ENCODE measurements at regions not wholly inside any gene's neighbourhood (a gene's known extent, or its start where the extent isn't known, plus 50 kb on each side); places are given as distances from the start of the nearest gene placed in this dataset.

- no peak for DNase-seq
- POLR2A ChIA-PET: no interaction called here
- 28% methylated on average over 5 of the region's 5 CpGs for WGBS (ENCODE audit: low lambda C conversion rate)
These were observed 222.0 kb downstream of the SH2D4B start for GRCh38 chr10:80759693-80760092.

More at GRCh38 chr10:80759693-80760092, 222.0 kb downstream of the SH2D4B start:
- H2AFZ ChIP-seq (ENCODE audit: low read depth): no peak overlapping the region
- H3K27me3 ChIP-seq (ENCODE audit: insufficient read depth): no peaks in the 10 kb centered on the region
- no peaks in the 10 kb centered on the region for H4K20me1 ChIP-seq (ENCODE audit: insufficient read depth)
- no peak overlapping the region for H3K27ac ChIP-seq (ENCODE audit: low read depth in 2 of 2, low read length in 1 of 2)
- H3K4me3 ChIP-seq (ENCODE audit: low read depth in 2 of 2, low read length in 1 of 2): no peak overlapping the region
- TF ChIP-seq MXI1 (IDR thresholded peaks at IDR 0.05; ENCODE audit: low read depth, low read length): no peak
- no peak for TF ChIP-seq CTCF (IDR thresholded peaks at IDR 0.05)
- no peak for TF ChIP-seq MAX (IDR thresholded peaks at IDR 0.05; ENCODE audit: low read depth)
- no peak for TF ChIP-seq FOXJ3 (CRISPR knock-in tag; IDR thresholded peaks at IDR 0.05)
- TF ChIP-seq RFX5 (IDR thresholded peaks at IDR 0.05; ENCODE audit: low read length): no peak
- TF ChIP-seq TEAD4 (IDR thresholded peaks at IDR 0.05; ENCODE audit: borderline replicate concordance, insufficient read depth): no peak
- no peak for TF ChIP-seq GABPA (IDR thresholded peaks at IDR 0.05; ENCODE audit: low read depth)
- TF ChIP-seq SMC3 (IDR thresholded peaks at IDR 0.05; ENCODE audit: low read depth, low read length): no peak
- no peak for TF ChIP-seq EZH2phosphoT487 (IDR thresholded peaks at IDR 0.05; ENCODE audit: borderline replicate concordance, low read depth)
- no peak for TF ChIP-seq RXRA (IDR thresholded peaks at IDR 0.05; ENCODE audit: borderline replicate concordance, low read depth)
- no peak for TF ChIP-seq CHD2 (IDR thresholded peaks at IDR 0.05; ENCODE audit: low read length, partially characterized antibody)
- no peak for TF ChIP-seq POLR2AphosphoS5 (IDR thresholded peaks at IDR 0.05; ENCODE audit: low read depth, low read length)
- no peak for TF ChIP-seq REST (IDR thresholded peaks at IDR 0.05; ENCODE audit: low read depth, low read length)
- no peak for TF ChIP-seq RAD21 (IDR thresholded peaks at IDR 0.05; ENCODE audit: low read length)
- TF ChIP-seq FOSL2 (IDR thresholded peaks at IDR 0.05; ENCODE audit: borderline replicate concordance, low read depth): no peak
- TF ChIP-seq NRF1 (IDR thresholded peaks at IDR 0.05; ENCODE audit: low read depth, low read length): no peak
- TF ChIP-seq NFIC (IDR thresholded peaks at IDR 0.05; ENCODE audit: borderline replicate concordance): no peak
- no peak for TF ChIP-seq JUND (IDR thresholded peaks at IDR 0.05)
- H3K4me2 ChIP-seq: no peak overlapping the region
- no peaks in the 10 kb centered on the region for H3K4me1 ChIP-seq (ENCODE audit: control insufficient read depth in 1 of 2, insufficient read depth in 2 of 2, low read depth in 1 of 2, low read length in 1 of 2)
- no peaks in the 10 kb centered on the region for H3K9me3 ChIP-seq
- no peaks in the 10 kb centered on the region for H3K79me2 ChIP-seq (ENCODE audit: insufficient read depth)
- no peaks in the 10 kb centered on the region for H3F3A ChIP-seq (replicated peaks; ENCODE audit: insufficient read depth)
- CTCF ChIA-PET: no interaction called here
- H3K36me3 ChIP-seq (replicated peaks in 1 of 2; ENCODE audit: control insufficient read depth in 1 of 2, insufficient read depth in 2 of 2, low read length in 1 of 2): no peaks in the 10 kb centered on the region
- no peaks in the 10 kb centered on the region for H3K9me2 ChIP-seq
- H3K9ac ChIP-seq: no peak overlapping the region
